ENCODE measurements at regions not wholly inside any gene's neighbourhood (a gene's known extent, or its start where the extent isn't known, plus 50 kb on each side); places are given as distances from the start of the nearest gene placed in this dataset.

- no peak for DNase-seq (ENCODE audit: low read depth)
- in situ Hi-C loops (cut with HindIII; ENCODE audit: low sequenced_read_pairs) = no loop called here
- no peak for TF ChIP-seq CTCF (IDR thresholded peaks at IDR 0.05; ENCODE audit: low read depth, low read length, missing control alignments)
- no peak overlapping the region for H3K4me3 ChIP-seq (ENCODE audit: low read depth, low read length)
Measured at GRCh38 chr4:3366893-3367775, 74.3 kb downstream of the RGS12 start.

DNA sequence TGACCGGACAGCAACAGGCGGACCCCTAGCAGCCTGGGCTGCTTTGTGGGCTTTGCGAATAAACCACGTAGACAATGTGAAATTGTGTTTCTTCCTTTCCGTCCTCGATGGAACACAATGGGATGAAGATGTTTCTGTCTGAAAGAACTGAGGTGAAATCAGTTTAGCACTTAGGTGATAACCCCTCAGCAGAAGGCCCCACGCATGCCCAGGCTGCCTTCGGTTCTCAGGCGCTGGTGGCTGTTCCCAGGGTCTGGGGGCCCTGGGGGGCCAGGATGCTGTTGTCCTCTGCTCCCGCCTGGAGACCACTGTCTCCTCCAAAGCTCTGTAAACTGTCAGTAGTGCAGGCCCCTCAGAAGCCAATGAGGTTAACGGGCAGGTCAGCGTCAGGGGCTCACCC is 73.9 kb upstream of the HGFAC start:
- TF ChIP-seq CTCF (IDR thresholded peaks at IDR 0.05; ENCODE audit: low read depth, low read length, missing control alignments) = no peak
- in situ Hi-C loops (cut with HindIII; ENCODE audit: low sequenced_read_pairs) = no loop called here
- H3K4me3 ChIP-seq (ENCODE audit: low read depth, low read length) = no peak overlapping the region
- no peak for DNase-seq (ENCODE audit: low read depth)

DNA sequence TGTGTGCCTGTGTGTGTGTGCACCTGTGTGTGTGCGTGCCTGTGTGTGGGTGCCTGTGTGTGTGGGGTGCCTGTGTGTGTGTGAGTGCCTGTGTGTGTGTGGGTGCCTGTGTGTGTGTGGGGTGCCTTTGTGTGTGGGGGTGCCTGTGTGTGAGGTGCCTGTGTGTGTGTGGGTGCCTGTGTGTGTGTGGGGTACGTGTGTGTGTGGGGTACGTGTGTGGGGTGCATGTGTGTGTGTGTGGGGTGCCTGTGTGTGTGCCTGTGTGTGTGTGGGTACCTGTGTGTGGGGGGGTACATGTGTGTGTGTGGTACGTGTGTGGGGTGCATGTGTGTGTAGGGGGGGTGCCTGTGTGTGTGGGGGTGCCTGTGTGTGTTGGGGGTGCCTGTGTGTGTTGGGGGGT is 73.4 kb upstream of the HGFAC start:
- no peak for TF ChIP-seq CTCF (IDR thresholded peaks at IDR 0.05; ENCODE audit: low read depth, low read length, missing control alignments)
- no peak overlapping the region for H3K4me3 ChIP-seq (ENCODE audit: low read depth, low read length)
- in situ Hi-C loops (cut with HindIII; ENCODE audit: low sequenced_read_pairs) = no loop called here
- DNase-seq (ENCODE audit: low read depth) = no peak

- no peak for DNase-seq (ENCODE audit: low read depth)
Measured at GRCh38 chr4:3368841-3369760, 72.7 kb upstream of the HGFAC start.

GRCh38 chr4:3369781-3370674 is 71.7 kb upstream of the HGFAC start:
- in situ Hi-C loops (cut with HindIII; ENCODE audit: low sequenced_read_pairs) = no loop called here
- no peak for TF ChIP-seq CTCF (IDR thresholded peaks at IDR 0.05; ENCODE audit: low read depth, low read length, missing control alignments)
- H3K4me3 ChIP-seq (ENCODE audit: low read depth, low read length) = peak overlapping the region; percentile 25
- peak; percentile 70 for DNase-seq (ENCODE audit: low read depth)

More at GRCh38 chr4:3368841-3369760, 72.7 kb upstream of the HGFAC start:
- no peak for TF ChIP-seq CTCF (IDR thresholded peaks at IDR 0.05; ENCODE audit: low read depth, low read length, missing control alignments)
- peak overlapping the region; percentile 25 for H3K4me3 ChIP-seq (ENCODE audit: low read depth, low read length)
- in situ Hi-C loops (cut with HindIII; ENCODE audit: low sequenced_read_pairs) = no loop called here

All from astrocyte of the cerebellum (primary cell).